Kidney capillary endothelial cell (primary cell): ENCODE measurements at regions not wholly inside any gene's neighbourhood (a gene's known extent, or its start where the extent isn't known, plus 50 kb on each side); places are given as distances from the start of the nearest gene placed in this dataset.
"Not testable (repeated sequence)": the region's sequence is repeated elsewhere in the genome, so short reads cannot be mapped to it uniquely, and the experiment has no call there.

ENCODE experiments used
- DNase-seq: peaks from one replicate; pipeline ENCODE4 v3.0.0-alpha.2; 2018; ENCODE audit warnings: low spot score

GRCh38 chr3:197459571-197459970, 96.2 kb downstream of the BDH1 start:
- DNase-seq = not testable (repeated sequence)

- DNase-seq = no peak
Measured at GRCh38 chr3:197458906-197459470, 96.8 kb downstream of the BDH1 start.

- no peak for DNase-seq
Measured at GRCh38 chr3:197458179-197458707, 97.5 kb downstream of the BDH1 start.

GRCh38 chr3:197456261-197457091, 99.3 kb downstream of the BDH1 start:
- peak; percentile 94 for DNase-seq

GRCh38 chr3:197454841-197455240, 100.9 kb downstream of the BDH1 start:
- not testable (repeated sequence) for DNase-seq

- no peak for DNase-seq
Measured at GRCh38 chr3:197454014-197454413, 101.8 kb downstream of the BDH1 start.

GRCh38 chr3:197450810-197451209, 105.0 kb downstream of the BDH1 start:
- no peak for DNase-seq

GRCh38 chr3:197450308-197450707, 105.5 kb downstream of the BDH1 start:
- no peak for DNase-seq

GRCh38 chr3:197449181-197449580, 106.6 kb downstream of the BDH1 start:
- not testable (repeated sequence) for DNase-seq

GRCh38 chr3:197447781-197448180, 108.0 kb downstream of the BDH1 start:
- DNase-seq = not testable (repeated sequence)

- DNase-seq = no peak
Measured at GRCh38 chr3:197447057-197447456, 108.7 kb downstream of the BDH1 start.

GRCh38 chr3:197446700-197447056, 109.1 kb downstream of the BDH1 start:
- DNase-seq = no peak

GRCh38 chr3:197445896-197446699, 109.7 kb downstream of the BDH1 start:
- no peak for DNase-seq

GRCh38 chr3:197444793-197445379, 110.9 kb downstream of the BDH1 start:
- no peak for DNase-seq

- no peak for DNase-seq
Measured at GRCh38 chr3:197443506-197443905, 112.3 kb downstream of the BDH1 start.

GRCh38 chr3:197440717-197441303, 115.0 kb downstream of the BDH1 start:
- no peak for DNase-seq

- DNase-seq = no peak
Measured at GRCh38 chr3:197438906-197439305, 116.9 kb downstream of the BDH1 start.

GRCh38 chr3:197435426-197435825, 120.3 kb downstream of the BDH1 start:
- DNase-seq = no peak

GRCh38 chr3:197434830-197435229, 120.9 kb downstream of the BDH1 start:
- DNase-seq = no peak

- DNase-seq = no peak
Measured at GRCh38 chr3:197432384-197433127, 123.2 kb downstream of the BDH1 start.

GRCh38 chr3:197431346-197431910, 124.3 kb downstream of the BDH1 start:
- no peak for DNase-seq
